Mesendoderm (in vitro differentiated cells): ENCODE measurements at regions not wholly inside any gene's neighbourhood (a gene's known extent, or its start where the extent isn't known, plus 50 kb on each side); places are given as distances from the start of the nearest gene placed in this dataset. TPM values are rescaled to one million over a fixed set of nuclear protein-coding genes. Genes with fewer than 3 reads are reported as not detected.

Source experiments
- DNase-seq: peaks from one replicate; pipeline ENCODE4 v3.0.0; 2013
- H2AK5ac ChIP-seq: 2 replicates; pipeline ENCODE4 v1.6.1; 2013; ENCODE audit warnings: low read length, inconsistent platforms
- H2BK120ac ChIP-seq: 2 replicates; pipeline ENCODE4 v1.6.1; 2013; ENCODE audit warnings: low read depth, mild to moderate bottlenecking, low read length, moderate library complexity, mixed read lengths
- H2BK15ac ChIP-seq: replicated peaks from 2 replicates; pipeline ENCODE4 v1.6.1; 2013; ENCODE audit warnings: low read depth, mild to moderate bottlenecking, moderate library complexity
- H2BK5ac ChIP-seq: 2 replicates; pipeline ENCODE4 v1.6.1; 2013; ENCODE audit warnings: low read length, inconsistent platforms
- H3K18ac ChIP-seq: 2 replicates; pipeline ENCODE4 v1.6.1; 2013; ENCODE audit warnings: mild to moderate bottlenecking, low read length, mixed read lengths
- H3K23ac ChIP-seq: one replicate; pipeline ENCODE4 v1.6.1; 2013; ENCODE audit warnings: low read length
- H3K27ac ChIP-seq: 2 replicates; pipeline ENCODE4 v1.5.1; 2013; ENCODE audit warnings: low read depth, mild to moderate bottlenecking, inconsistent platforms, low read length, moderate library complexity
- H3K27me3 ChIP-seq: 2 replicates; pipeline ENCODE4 v1.6.1; 2013; ENCODE audit warnings: low read length, control low read depth, mild to moderate bottlenecking, inconsistent platforms; ENCODE audit not compliant: insufficient read depth, poor library complexity
- H3K36me3 ChIP-seq: 2 replicates; pipeline ENCODE4 v1.6.1; 2013; ENCODE audit warnings: low read length, inconsistent platforms; ENCODE audit not compliant: control insufficient read depth, insufficient read depth
- H3K4ac ChIP-seq: one replicate; pipeline ENCODE4 v1.6.1; 2013; ENCODE audit warnings: low read depth, mild to moderate bottlenecking, low read length, moderate library complexity
- H3K4me1 ChIP-seq: 2 replicates; pipeline ENCODE4 v1.6.1; 2013; ENCODE audit warnings: low read depth, low read length, inconsistent platforms; ENCODE audit not compliant: control insufficient read depth
- H3K4me2 ChIP-seq: 2 replicates; pipeline ENCODE4 v1.6.1; 2013; ENCODE audit warnings: low read length
- H3K4me3 ChIP-seq: 2 replicates; pipeline ENCODE4 v1.5.1; 2013; ENCODE audit warnings: mild to moderate bottlenecking, low read length
- H3K56ac ChIP-seq: one replicate; pipeline ENCODE4 v1.6.1; 2013; ENCODE audit warnings: low read length
- H3K79me1 ChIP-seq: 2 replicates; pipeline ENCODE4 v1.6.1; 2013; ENCODE audit warnings: low read length, inconsistent platforms
- H3K79me2 ChIP-seq: 2 replicates; pipeline ENCODE4 v1.6.1; 2013; ENCODE audit warnings: mild to moderate bottlenecking, low read length; ENCODE audit not compliant: control insufficient read depth, insufficient read depth
- H3K9ac ChIP-seq: 2 replicates; pipeline ENCODE4 v1.6.1; 2013; ENCODE audit warnings: low read length, inconsistent platforms
- H4K5ac ChIP-seq: one replicate; pipeline ENCODE4 v1.6.1; 2013; ENCODE audit warnings: low read length
- H4K8ac ChIP-seq: one replicate; pipeline ENCODE4 v1.6.1; 2013; ENCODE audit warnings: low read depth, mild to moderate bottlenecking, control low read depth, low read length, moderate library complexity
- WGBS: extraction: QIAGEN DNeasy Blood & Tissue Kit; methylation state at CpG from one replicate; pipeline ENCODE4 v1.1.7; 2013; ENCODE audit warnings: low lambda C conversion rate, missing lambda C conversion rate; ENCODE audit not compliant: insufficient coverage; ENCODE audit errors: extremely low coverage; 5-methylcytosine and 5-hydroxymethylcytosine counted together
- small RNA-seq: library from polyadenylated mRNA; stranded (forward); fragments of <200 nt; extraction: miRNeasy Mini kit (QIAGEN cat#:217004); gene quantifications from one replicate; pipeline ENCODE3, GENCODE V24; 2013; ENCODE audit not compliant: insufficient read depth

DNA sequence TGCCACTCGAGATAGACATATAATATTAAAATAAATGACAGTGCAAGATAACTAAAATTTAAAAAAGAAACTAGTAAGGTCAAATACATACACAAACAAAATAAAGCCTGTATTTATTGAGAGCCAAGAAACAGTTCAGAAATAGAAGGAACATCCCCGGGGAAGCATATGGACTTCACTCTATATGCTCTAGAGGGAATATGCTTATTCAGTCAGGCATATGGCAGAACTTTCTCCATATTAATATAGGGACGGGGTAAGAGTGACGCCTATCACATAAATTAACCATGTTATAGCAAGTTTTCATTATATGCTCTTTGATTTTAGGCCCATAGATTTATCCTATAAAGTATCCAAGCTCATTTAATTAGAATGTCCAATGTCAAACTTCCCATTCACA is 56.7 kb upstream of the EFHC2 start:
- no peak overlapping the region for H2BK5ac ChIP-seq
- H3K23ac ChIP-seq: no peak overlapping the region
- no peak overlapping the region for H2BK120ac ChIP-seq
- H3K27ac ChIP-seq: no peak overlapping the region
- no peak overlapping the region for H3K18ac ChIP-seq
- H3K27me3 ChIP-seq: no peaks in the 10 kb centered on the region
- no peak overlapping the region for H3K4me3 ChIP-seq
- DNase-seq: no peak
- no peaks in the 10 kb centered on the region for H3K79me2 ChIP-seq
- no peaks in the 10 kb centered on the region for H3K4me1 ChIP-seq
- no peak overlapping the region for H4K8ac ChIP-seq
- no peaks in the 10 kb centered on the region for H3K36me3 ChIP-seq
- no peak overlapping the region for H2BK15ac ChIP-seq
- H4K5ac ChIP-seq: no peak overlapping the region
- no peak overlapping the region for H3K4ac ChIP-seq
- H2AK5ac ChIP-seq: no peak overlapping the region
- H3K56ac ChIP-seq: no peak overlapping the region
- no peak overlapping the region for H3K9ac ChIP-seq
- no peaks in the 10 kb centered on the region for H3K79me1 ChIP-seq
- no peak overlapping the region for H3K4me2 ChIP-seq
- WGBS: no CpG with 5 or more reads among the region's 4 CpGs

Small RNAs in the stretch of these regions (small RNA-seq; reads per million reads assigned to genes)
- not detected for gene RF00019
